GM23248 (cell line): ENCODE measurements at regions not wholly inside any gene's neighbourhood (a gene's known extent, or its start where the extent isn't known, plus 50 kb on each side); places are given as distances from the start of the nearest gene placed in this dataset.

Experiments
- DNase-seq: peaks from one replicate; pipeline ENCODE4 v3.0.0-alpha.2; 2015
- H2AFZ ChIP-seq: fragments of 200-600 bp; sonication (generic); 2 replicates; pipeline ENCODE4 v1.6.1; 2016; ENCODE audit warnings: antibody characterized with exemption
- H3F3A ChIP-seq: fragments of 200-600 bp; sonication (generic); 2 replicates; pipeline ENCODE4 v1.6.1; 2016; ENCODE audit warnings: mild to moderate bottlenecking, antibody characterized with exemption, mixed run types; ENCODE audit not compliant: insufficient read depth
- H3K27ac ChIP-seq: fragments of 200-600 bp; sonication (generic); 2 replicates; pipeline ENCODE4 v1.5.1; 2016; ENCODE audit warnings: mild to moderate bottlenecking
- H3K27me3 ChIP-seq: fragments of 200-600 bp; sonication (generic); replicated peaks from 2 replicates; pipeline ENCODE4 v1.6.1; 2016; ENCODE audit warnings: mild to moderate bottlenecking; ENCODE audit not compliant: insufficient read depth
- H3K36me3 ChIP-seq: fragments of 200-600 bp; sonication (generic); 2 replicates; pipeline ENCODE4 v1.6.1; 2016; ENCODE audit warnings: low read depth, mild to moderate bottlenecking
- H3K4me1 ChIP-seq: fragments of 200-600 bp; sonication (generic); 2 replicates; pipeline ENCODE4 v1.6.1; 2016; ENCODE audit warnings: mild to moderate bottlenecking; ENCODE audit not compliant: insufficient read depth
- H3K4me2 ChIP-seq: fragments of 200-600 bp; sonication (generic); one replicate; pipeline ENCODE4 v1.6.1; 2016; ENCODE audit warnings: mild to moderate bottlenecking; ENCODE audit not compliant: unreplicated experiment
- H3K4me3 ChIP-seq: fragments of 200-600 bp; sonication (generic); 2 replicates; pipeline ENCODE4 v1.5.1; 2016; ENCODE audit warnings: mild to moderate bottlenecking
- H3K79me2 ChIP-seq: fragments of 200-600 bp; sonication (generic); 2 replicates; pipeline ENCODE4 v1.6.1; 2016; ENCODE audit warnings: mild to moderate bottlenecking; ENCODE audit not compliant: insufficient read depth
- H3K9ac ChIP-seq: fragments of 200-600 bp; sonication (generic); 2 replicates; pipeline ENCODE4 v1.6.1; 2016; ENCODE audit warnings: mild to moderate bottlenecking
- H3K9me2 ChIP-seq: fragments of 200-600 bp; sonication (generic); 2 replicates; pipeline ENCODE4 v1.6.1; 2016; ENCODE audit warnings: mixed run types, mild to moderate bottlenecking, moderate library complexity; ENCODE audit not compliant: insufficient read depth
- H3K9me3 ChIP-seq: fragments of 200-600 bp; sonication (generic); one replicate; pipeline ENCODE4 v1.6.1; 2017; ENCODE audit warnings: low read depth
- H4K20me1 ChIP-seq: fragments of 200-600 bp; sonication (generic); 2 replicates; pipeline ENCODE4 v1.6.0; 2016; ENCODE audit not compliant: insufficient read depth
- EZH2 ChIP-seq: fragments of 200-600 bp; sonication (generic); IDR thresholded peaks from 2 replicates; pipeline ENCODE4 v1.6.1; 2018; ENCODE audit warnings: antibody characterized with exemption, mild to moderate bottlenecking; ENCODE audit not compliant: insufficient read depth, poor library complexity, severe bottlenecking
- EZH2phosphoT487 ChIP-seq: fragments of 200-600 bp; sonication (generic); IDR thresholded peaks from 2 replicates; pipeline ENCODE4 v1.6.1; 2018; ENCODE audit warnings: antibody characterized with exemption, moderate library complexity, mild to moderate bottlenecking, low read depth; ENCODE audit not compliant: insufficient read depth
- WGBS, 2 experiments: methylation state at CpG; one replicate each; pipeline ENCODE4 v1.1.6; 2015 to 2017; ENCODE audit warnings: low lambda C conversion rate in 2 of 2, low coverage in 1 of 2; ENCODE audit errors: missing lambda C conversion rate in 2 of 2; 5-methylcytosine and 5-hydroxymethylcytosine counted together
- in situ Hi-C: fragments of 300-500 bp; cut with MboI; formaldehyde crosslinking; loops from 2 replicates; pipeline ENCODE4 v1.15.0; 2020

DNA sequence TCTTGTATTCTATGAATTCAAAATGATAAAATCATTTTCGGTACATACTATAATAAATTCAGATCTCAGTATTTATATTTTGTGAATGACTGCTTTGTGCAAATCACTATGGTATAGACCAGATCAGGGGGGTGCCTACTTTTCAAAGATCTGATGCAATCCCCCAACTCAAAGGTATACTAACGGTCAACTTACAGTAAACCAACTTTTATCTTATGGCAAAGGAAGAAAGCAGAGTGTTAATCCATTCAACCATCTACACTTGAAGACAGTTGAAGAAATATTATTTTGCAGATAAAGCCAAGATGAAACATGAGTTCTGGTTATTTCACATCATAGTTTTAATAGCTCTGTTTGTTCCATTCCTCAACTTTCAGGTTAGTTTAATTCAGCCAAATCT is 197.1 kb downstream of the MEX3B start:
- Histone ChIP-seq H3K27me3 (no peaks in the 10 kb centered on the region; the same call in 1 of the 2 replicates), H3K9ac (no peak overlapping the region), H3K36me3 (no peaks in the 10 kb centered on the region), H3K27ac (no peak overlapping the region), H3K4me2 (no peak overlapping the region), H4K20me1 (no peaks in the 10 kb centered on the region), H2AFZ (no peak overlapping the region), H3K9me2 (no peaks in the 10 kb centered on the region), H3K79me2 (no peaks in the 10 kb centered on the region), H3F3A (no peaks in the 10 kb centered on the region), H3K4me3 (no peak overlapping the region), H3K4me1 (no peaks in the 10 kb centered on the region), H3K9me3 (no peaks in the 10 kb centered on the region)
- 51 to 52% methylated on average over 2 of the region's 2 CpGs for WGBS, 2 experiments
- no peak for TF ChIP-seq EZH2phosphoT487
- no peak for TF ChIP-seq EZH2
- DNase-seq = no peak
- in situ Hi-C loops = no loop called here

DNA sequence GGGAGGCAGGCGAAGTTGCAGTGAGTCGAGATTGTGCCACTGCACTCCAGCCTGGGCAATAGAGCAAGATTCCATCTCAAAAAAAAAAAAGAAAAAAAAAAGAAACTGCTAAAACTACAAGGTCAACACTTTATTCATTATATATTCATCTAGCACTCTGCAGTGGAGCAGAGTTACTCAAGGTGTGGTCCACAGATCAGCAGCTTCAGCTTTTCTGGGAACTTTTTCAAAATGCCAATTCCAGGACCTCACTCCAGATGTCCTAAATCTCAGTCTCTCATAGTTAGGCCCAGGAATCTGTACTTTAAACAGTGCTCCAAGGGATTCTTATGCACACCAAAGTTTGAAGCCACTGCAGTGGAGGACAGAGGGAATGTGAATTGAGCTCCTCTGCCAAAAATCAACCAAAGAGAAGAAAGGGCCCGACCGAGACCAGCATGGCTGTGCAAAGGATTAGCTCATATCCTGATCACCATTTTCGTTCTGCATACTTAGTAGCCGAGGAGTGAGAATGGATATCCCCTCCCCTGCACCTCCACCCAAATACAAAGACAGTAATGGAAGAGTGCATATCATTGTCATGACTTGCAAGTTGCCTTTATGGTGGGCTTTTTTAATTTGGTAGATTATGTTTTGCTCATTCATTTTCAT is 201.9 kb downstream of the MEX3B start:
- Histone ChIP-seq H3K27me3 (no peaks in the 10 kb centered on the region; the same call in 1 of the 2 replicates), H3K4me1 (no peaks in the 10 kb centered on the region), H2AFZ (no peak overlapping the region), H3K9ac (no peak overlapping the region), H3K9me2 (no peaks in the 10 kb centered on the region), H4K20me1 (no peaks in the 10 kb centered on the region), H3F3A (no peaks in the 10 kb centered on the region), H3K4me2 (no peak overlapping the region), H3K27ac (no peak overlapping the region), H3K36me3 (no peaks in the 10 kb centered on the region), H3K4me3 (no peak overlapping the region), H3K9me3 (no peaks in the 10 kb centered on the region), H3K79me2 (no peaks in the 10 kb centered on the region)
- no peak for TF ChIP-seq EZH2phosphoT487
- no peak for TF ChIP-seq EZH2
- no peak for DNase-seq
- 52 to 55% methylated on average over 6 of the region's 6 CpGs for WGBS, 2 experiments
- in situ Hi-C loops = no loop called here

DNA sequence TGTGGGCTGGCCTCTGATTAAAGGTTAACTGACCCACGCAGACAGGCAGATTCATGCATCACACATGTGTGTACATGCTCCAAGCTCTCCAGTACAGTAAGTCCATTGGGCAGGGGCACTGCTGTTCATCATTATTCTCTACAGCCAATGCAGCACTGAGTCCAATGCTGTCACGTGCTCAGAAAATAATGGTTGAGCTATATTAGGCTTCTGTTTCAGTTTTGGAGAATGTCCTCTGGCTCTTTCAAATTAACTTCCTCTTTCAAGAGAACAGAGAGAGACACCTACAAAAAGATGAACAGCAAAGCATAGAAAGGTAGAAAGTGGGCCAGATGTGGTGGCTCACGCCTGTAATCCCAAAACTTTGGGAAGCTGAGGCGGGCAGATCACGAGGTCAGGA is 202.6 kb downstream of the MEX3B start:
- Histone ChIP-seq H3K79me2 (no peaks in the 10 kb centered on the region), H3K27me3 (no peaks in the 10 kb centered on the region), H3K27ac (no peak overlapping the region), H3F3A (no peaks in the 10 kb centered on the region), H3K9me3 (no peaks in the 10 kb centered on the region), H3K4me3 (no peak overlapping the region), H3K9ac (no peak overlapping the region), H4K20me1 (no peaks in the 10 kb centered on the region), H3K4me2 (no peak overlapping the region), H2AFZ (no peak overlapping the region), H3K4me1 (no peaks in the 10 kb centered on the region), H3K9me2 (no peaks in the 10 kb centered on the region), H3K36me3 (no peaks in the 10 kb centered on the region)
- DNase-seq = no peak
- in situ Hi-C loops = no loop called here
- 39 to 43% methylated on average over 5 of the region's 5 CpGs for WGBS, 2 experiments
- TF ChIP-seq EZH2phosphoT487 (no peak), EZH2 (no peak)

DNA sequence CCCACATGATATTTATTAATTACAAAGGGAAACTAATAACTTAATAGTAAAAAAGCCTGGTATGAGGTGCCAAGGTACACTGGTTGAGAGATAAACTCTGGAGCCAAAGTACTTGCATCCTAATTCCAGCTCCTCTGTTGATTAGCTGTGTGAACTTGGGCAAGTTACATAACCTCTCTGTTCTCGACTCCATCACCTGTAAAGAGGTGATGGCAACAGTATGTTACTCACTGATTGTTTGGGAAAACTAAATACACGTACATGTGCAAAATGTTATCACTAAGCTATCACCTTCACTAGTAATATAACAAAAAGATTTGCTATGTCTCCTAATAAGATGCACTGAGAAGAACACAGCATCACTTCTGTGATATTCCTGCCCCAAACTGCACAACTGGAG is 206.4 kb downstream of the MEX3B start:
- in situ Hi-C loops = no loop called here
- WGBS, 2 experiments = 21 to 26% methylated on average over 2 of the region's 2 CpGs

More for the DNA sequence above, 206.4 kb downstream of the MEX3B start:
- Histone ChIP-seq H3K79me2 (no peaks in the 10 kb centered on the region), H3K27ac (no peak overlapping the region), H3K36me3 (no peaks in the 10 kb centered on the region), H3K4me1 (no peaks in the 10 kb centered on the region), H3K9ac (no peak overlapping the region), H3K4me2 (no peak overlapping the region), H3K4me3 (no peak overlapping the region), H3F3A (no peaks in the 10 kb centered on the region), H3K9me2 (no peaks in the 10 kb centered on the region), H4K20me1 (no peaks in the 10 kb centered on the region), H3K27me3 (no peaks in the 10 kb centered on the region), H2AFZ (no peak overlapping the region), H3K9me3 (no peaks in the 10 kb centered on the region)
- DNase-seq = no peak
- no peak for TF ChIP-seq EZH2
- TF ChIP-seq EZH2phosphoT487 = no peak
